Stimulated activated naive CD8-positive, alpha-beta T cell treated with anti-CD3 and anti-CD28 coated beads, Interleukin-15, Interleukin-2, amounts not matched to agents 100 U/mL and 50 U/mL, for 24 hours (primary cell): ENCODE measurements at regions not wholly inside any gene's neighbourhood (a gene's known extent, or its start where the extent isn't known, plus 50 kb on each side); places are given as distances from the start of the nearest gene placed in this dataset.
"Not testable (repeated sequence)": the region's sequence is repeated elsewhere in the genome, so short reads cannot be mapped to it uniquely, and the experiment has no call there.

Source experiments
- ATAC-seq: fragments of 150-1000 bp; cut with Tn5 transposase; one replicate; pipeline ENCODE4 v1.10.0; 2021
- DNase-seq: peaks from one replicate; pipeline ENCODE4 v3.0.0; 2021

DNA sequence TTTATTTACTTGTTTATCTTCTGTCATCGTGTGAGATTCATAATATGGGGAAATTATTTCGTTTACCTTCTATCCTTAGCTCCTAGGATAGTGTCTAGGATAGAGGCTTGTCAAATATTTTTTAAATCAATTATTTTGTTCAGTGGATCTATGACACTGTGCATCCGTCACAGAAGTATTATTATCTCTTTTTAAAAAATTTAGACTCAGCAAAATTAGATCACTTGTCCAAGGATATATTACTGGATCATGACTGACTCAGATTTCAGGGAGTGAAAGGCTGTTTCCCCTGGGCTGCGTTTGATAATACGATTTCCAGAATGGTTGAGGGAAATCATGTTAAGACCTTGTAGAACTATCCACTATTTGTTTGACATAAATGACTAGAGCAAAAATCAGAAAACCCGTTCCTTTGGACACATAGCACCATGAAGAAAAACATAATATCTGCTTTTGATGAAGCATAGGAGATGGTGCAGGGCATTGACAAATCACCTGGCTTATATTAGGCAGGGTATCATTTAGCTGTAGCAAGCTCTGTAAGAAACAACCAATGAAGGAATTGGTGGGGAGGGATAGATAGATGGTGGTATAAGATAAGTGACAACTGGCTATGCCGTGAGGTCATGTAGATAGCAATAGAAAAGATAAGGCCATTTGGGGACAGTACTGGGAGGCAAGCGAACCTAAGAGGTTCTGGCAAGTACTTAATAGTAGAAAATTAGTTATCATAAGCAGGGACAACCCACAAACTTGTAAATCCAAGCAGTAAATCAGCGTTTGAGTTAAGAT is 465.2 kb upstream of the MAN1A1 start:
- DNase-seq (no peak), ATAC-seq (no peak)

- no peak for ATAC-seq
- no peak for DNase-seq
These were observed 452.9 kb upstream of the MAN1A1 start for GRCh38 chr6:119802464-119802863.

- ATAC-seq, result no peak
- DNase-seq, result no peak
These were observed 451.5 kb upstream of the MAN1A1 start for GRCh38 chr6:119801056-119801455.

DNA sequence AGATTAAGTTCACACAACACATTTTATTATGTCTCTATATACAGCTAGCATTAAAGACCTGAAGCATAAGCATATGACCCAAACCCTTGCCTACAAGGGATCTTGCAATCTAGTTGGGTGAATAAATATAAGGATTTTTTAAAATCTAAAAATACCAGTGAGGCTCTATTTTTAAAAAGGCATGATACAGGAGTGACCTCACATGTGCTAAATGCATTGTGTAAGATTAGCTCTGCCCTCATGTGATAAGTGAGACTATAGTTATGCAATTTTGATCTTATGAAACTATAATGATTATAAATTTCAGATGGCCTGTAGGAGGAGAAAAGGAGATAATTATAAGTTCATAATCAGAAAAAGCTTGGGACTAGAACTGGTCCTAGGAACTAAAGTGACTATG is 451.0 kb upstream of the MAN1A1 start:
- ATAC-seq, result no peak
- no peak for DNase-seq

DNA sequence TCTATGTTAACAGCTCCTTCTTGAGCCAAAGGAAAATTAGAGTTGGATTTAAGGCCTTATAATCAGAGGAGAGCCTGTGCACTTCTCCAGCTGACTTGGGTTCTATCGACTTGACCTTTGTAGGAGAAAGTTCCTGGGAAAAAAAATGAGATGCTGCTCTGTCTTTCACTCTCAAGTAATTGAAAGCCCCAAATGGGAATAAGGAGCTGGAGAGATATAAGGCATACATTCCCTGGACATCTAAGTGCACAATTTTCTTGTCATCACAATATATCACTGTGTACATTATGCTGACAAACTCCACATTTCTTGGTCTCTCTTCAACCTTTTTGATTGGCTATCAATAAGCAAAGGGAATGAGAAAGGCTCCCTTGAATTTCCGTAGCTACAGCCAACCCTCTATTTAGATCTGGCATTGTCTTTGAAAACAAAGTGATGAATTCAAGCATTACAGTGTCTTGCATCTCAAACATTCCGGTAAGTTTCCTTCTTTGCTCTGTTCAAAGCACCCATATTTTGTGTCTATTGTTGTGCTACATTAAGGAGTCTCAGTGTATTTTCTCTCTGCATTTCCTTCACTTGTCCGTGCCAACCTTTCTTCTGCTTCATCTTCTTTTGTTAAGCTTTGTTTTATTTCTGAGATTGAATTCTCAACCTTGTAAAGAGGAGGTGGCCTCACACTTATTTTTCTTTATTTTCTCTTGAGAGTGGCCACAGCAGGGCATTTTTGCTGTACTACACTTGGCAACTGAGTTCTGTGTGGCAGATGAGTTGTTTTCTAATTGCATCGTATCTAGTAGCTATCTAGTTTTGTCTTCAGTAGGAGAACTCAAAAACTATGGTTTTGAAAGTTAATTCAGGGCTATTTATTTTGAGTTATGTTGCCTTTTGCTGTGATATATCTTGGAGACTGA is 450.3 kb upstream of the MAN1A1 start:
- DNase-seq (no peak), ATAC-seq (no peak)

DNA sequence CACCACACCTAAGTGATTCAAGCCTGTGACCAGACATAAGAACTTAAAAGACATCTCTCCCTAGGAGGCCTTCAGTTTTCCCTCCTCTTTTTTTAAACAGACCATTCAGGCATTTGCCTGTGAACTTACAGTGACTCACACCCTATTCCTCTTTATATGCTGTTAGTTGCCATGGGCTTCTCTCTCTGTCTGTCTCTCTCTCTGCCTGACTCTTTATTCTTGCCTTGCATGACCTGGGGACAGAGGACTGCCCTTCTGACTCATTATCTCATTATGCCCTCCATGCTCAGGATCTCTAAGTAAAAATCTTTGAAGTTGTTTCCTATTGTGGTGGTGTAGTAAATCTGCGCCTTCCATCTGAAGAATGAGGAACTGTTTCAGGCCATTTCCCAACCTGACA is 442.2 kb upstream of the MAN1A1 start:
- ATAC-seq (no peak), DNase-seq (no peak)

DNA sequence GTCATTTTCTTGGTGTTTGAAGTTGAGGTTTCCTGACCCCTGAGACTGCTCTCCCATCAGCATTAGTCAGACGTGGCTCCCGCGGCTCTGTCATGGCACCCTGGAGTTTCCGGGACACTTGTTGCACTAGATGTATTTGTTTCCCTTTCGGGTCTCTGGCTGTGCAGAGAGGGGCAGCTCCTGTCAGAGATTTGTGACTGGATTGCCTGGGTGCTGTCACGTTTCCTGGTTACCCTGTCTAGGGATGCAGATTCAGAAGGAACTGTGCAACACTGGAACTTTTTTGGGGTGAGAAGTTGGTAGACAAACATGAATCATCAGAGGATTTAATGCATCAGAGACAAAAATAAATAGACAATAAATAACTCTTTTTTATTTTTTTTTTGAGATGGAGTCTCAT is 431.8 kb upstream of the MAN1A1 start:
- DNase-seq (no peak), ATAC-seq (no peak)

- ATAC-seq (no peak), DNase-seq (no peak)
These were observed 418.6 kb upstream of the MAN1A1 start for GRCh38 chr6:119768201-119768600.

GRCh38 chr6:119764927-119765681 is 415.5 kb upstream of the MAN1A1 start:
- ATAC-seq (no peak), DNase-seq (no peak)

DNA sequence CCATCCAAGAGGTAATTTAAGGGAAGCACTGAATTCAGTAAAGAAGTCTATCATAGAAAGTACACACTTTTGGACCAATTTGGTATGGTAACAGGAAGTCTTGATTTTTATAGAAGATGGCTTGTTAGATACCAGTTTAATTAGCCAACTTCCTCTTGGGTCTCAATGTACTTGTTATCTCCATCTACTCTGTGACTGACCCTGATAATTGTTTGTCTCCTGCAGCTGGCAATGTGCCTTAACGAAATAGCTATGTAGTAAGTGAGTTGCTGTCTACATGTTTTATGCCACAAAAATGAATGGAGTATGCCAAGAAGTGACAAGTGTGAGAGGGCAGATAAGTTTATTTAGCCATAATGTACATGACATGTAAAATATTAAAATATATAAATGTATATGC is 410.5 kb upstream of the MAN1A1 start:
- ATAC-seq, result no peak
- DNase-seq, result no peak

GRCh38 chr6:119758385-119758784 is 408.8 kb upstream of the MAN1A1 start:
- DNase-seq, result no peak
- ATAC-seq, result peak; percentile 28

DNA sequence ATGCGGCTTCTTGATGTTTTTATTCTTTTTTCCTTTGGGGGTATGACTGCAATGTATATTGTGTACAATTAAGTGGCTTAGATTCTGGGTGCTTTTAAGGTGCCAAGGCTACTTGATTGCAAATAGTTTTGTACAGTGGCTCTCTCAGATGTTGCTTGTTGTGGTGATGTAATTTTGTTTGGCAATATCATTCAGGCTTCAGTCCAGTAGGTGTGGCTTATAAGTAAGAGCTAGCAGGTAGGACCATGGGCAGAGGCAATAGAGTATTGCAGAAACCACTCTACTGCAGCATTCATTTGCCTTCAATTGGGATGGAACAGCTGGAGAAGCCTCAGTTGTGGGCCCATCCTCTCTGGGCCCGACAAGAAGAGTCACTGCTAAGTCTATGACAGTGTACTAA is 407.9 kb upstream of the MAN1A1 start:
- ATAC-seq, result no peak

DNA sequence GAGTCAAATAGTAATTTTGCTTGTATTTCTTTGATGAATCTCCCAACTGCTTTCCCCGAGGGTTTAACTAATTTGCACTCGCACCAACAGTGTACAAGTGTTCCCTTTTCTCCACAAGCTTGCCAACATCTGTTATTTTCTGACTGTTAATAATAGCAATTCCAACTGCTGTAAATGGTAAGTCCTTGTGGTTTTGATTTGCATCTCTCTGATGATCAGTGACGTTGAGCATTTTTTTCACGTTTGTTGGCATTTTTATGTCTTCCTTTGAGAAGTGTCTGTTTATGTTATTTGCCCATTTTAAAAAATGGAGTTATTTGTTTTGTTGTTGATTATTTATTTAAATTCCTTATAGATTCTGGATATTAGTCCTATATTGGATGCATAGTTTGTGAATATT is 399.8 kb upstream of the MAN1A1 start:
- DNase-seq (no peak), ATAC-seq (no peak)

More for the DNA sequence above, 407.9 kb upstream of the MAN1A1 start:
- DNase-seq, result no peak

- DNase-seq, ATAC-seq: not testable (repeated sequence)
These were observed 399.0 kb upstream of the MAN1A1 start for GRCh38 chr6:119748535-119748934.

DNA sequence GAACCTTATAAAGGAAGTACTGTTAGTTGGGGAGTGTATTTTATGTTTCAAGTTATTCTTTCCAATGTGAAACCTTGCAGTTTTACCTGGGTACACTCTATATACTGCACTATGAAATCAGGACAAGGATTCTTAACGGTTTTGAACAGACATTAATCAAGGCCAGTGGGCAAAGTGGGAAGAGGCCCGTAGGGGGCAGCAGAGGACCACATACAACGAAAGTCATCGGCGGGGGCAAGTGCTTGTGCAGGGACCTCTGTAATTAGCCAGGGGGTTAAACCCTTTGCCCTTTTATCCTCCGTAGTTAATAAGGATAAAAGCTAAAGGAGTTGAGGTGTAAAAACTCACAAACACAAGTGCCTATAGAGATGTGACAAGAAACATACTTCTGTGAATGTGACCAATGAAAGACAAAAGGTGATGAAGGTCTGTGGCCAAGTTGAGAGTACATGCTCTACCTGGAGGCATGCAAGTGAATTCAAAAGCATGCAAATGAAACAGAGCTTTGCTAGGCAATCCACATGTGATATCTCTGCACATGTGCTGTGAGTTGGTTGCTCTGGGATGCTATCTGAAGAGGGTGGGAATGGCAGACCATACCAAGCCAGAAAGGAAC is 392.7 kb upstream of the MAN1A1 start:
- peak; percentile 70 for DNase-seq
- ATAC-seq, result peak; percentile 68

DNA sequence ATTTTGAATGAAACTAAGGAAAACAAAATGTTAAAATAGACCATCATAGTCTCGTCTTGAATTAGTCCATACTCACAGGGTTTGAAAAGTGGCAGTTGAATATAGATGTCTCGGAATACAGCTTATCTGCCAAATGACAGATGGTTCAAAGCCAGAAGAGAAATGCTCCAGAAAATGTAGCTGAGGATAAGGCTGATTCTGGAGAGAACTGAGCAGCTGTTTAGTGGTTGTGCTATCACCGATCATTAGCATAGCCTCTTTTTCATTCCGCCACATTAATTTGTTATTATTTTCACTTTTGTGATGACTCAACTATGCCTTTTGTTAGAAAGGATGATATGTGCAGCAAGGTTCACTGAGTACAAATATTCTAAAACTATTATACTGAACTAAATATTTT is 390.2 kb upstream of the MAN1A1 start:
- DNase-seq (no peak), ATAC-seq (no peak)

DNA sequence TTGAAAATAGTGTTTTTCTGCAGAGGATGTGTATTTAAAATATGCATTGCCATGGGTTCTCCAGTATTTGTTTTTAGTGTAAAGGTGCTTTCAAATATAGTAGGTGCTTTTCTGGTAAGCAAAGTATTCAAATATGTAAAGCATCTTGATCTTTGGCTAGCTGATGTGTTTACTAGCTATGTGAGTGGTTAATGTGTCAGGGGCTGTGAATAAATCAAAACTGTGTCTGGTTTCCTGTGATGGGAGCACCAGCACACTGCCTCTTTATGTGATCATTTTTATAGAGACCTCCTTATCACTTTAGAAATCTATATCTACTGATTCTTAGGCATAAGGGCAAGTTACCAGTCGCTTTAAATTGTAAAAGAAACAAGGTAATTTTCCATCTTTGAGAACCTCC is 388.9 kb upstream of the MAN1A1 start:
- DNase-seq (no peak), ATAC-seq (no peak)

DNA sequence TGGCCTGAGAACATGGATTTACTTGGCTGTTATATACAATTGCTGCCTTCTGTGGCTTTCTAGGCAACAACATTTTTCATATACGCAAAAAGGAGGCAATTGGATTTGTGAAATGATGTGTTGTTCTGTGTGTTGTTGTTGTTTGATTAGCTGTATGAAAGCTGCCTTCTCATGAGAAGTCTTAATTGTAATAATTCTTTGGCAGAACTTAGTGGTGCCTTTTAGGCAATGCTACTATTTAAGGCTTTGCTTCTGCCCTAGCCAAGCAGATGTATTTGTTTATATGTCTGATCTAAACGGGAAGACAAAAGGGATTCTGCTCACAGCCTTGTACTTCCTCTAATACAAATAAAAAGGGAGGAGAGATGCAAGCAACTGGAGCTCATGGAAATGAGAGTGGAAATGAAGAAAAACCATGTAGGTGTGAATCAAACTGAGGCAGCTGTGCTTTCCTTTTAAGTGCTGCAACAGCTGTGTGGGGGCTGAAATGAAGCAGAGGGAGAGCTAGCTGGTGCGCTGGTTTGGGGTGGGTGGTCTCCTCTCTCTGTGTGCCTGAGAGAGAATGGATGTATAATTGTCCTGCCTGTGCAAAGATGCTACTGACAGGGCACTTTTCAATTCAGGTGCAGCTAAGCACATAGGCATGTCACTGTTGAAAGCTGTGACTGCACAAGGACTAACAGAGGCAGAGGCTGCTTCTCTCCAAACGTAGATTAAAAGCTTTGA is 386.9 kb upstream of the MAN1A1 start:
- no peak for ATAC-seq
- no peak for DNase-seq

GRCh38 chr6:119735530-119735929 is 386.0 kb upstream of the MAN1A1 start:
- no peak for DNase-seq
- no peak for ATAC-seq

GRCh38 chr6:119734227-119734626 is 384.7 kb upstream of the MAN1A1 start:
- DNase-seq, result no peak
- no peak for ATAC-seq

DNA sequence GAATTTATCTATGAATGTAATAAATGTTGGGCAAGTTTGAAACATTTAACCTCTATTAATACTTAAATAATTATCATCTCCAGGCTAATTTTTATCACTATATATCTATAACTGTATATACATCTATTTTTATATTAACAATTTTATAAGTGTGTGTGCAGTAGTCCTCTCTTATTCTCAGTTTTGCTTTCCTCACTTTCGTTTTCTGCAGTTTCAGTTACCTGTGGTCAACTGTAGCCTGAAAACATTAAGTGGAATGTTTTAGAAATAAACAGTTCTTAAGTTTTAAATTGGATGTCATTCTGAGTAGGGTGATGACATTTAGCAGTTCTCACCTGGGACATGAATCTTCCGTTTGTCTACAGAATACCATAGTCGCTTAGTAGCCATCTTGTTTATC is 379.4 kb upstream of the MAN1A1 start:
- ATAC-seq (no peak), DNase-seq (no peak)
